ENCODE measurements at regions not wholly inside any gene's neighbourhood (a gene's known extent, or its start where the extent isn't known, plus 50 kb on each side); places are given as distances from the start of the nearest gene placed in this dataset.

GRCh38 chr2:217288472-217289063 lies 428.7 kb upstream of the TNP1 start:
- Histone ChIP-seq H3K9ac (no peak overlapping the region), H3K9me3 (ENCODE audit: control insufficient read depth, low read length) (no peaks in the 10 kb centered on the region), H3K4me3 (ENCODE audit: low read depth, low read length) (no peak overlapping the region), H3K27me3 (ENCODE audit: control insufficient read depth, insufficient read depth, low read length) (no peaks in the 10 kb centered on the region), H3K4me2 (ENCODE audit: low read length) (no peak overlapping the region), H2AFZ (no peak overlapping the region), H3K4me1 (no peaks in the 10 kb centered on the region), H3K36me3 (ENCODE audit: control insufficient read depth, insufficient read depth, low read length) (no peaks in the 10 kb centered on the region), H3K79me2 (no peaks in the 10 kb centered on the region), H3K27ac (no peak overlapping the region)
- no peak for TF ChIP-seq CTCF (IDR thresholded peaks at IDR 0.05)

GRCh38 chr2:217286833-217287232 lies 427.0 kb upstream of the TNP1 start:
- Histone ChIP-seq H3K4me3 (ENCODE audit: low read depth, low read length) (no peak overlapping the region), H3K9me3 (ENCODE audit: control insufficient read depth, low read length) (no peaks in the 10 kb centered on the region), H3K4me2 (ENCODE audit: low read length) (no peak overlapping the region), H3K27me3 (ENCODE audit: control insufficient read depth, insufficient read depth, low read length) (no peaks in the 10 kb centered on the region), H3K9ac (no peak overlapping the region), H3K36me3 (ENCODE audit: control insufficient read depth, insufficient read depth, low read length) (no peaks in the 10 kb centered on the region), H3K4me1 (no peaks in the 10 kb centered on the region), H2AFZ (no peak overlapping the region), H3K27ac (no peak overlapping the region), H3K79me2 (no peaks in the 10 kb centered on the region)
- TF ChIP-seq CTCF (IDR thresholded peaks at IDR 0.05): no peak

- H3K36me3 ChIP-seq (ENCODE audit: control insufficient read depth, insufficient read depth, low read length): no peaks in the 10 kb centered on the region
These were observed 426.1 kb upstream of the TNP1 start for GRCh38 chr2:217285926-217286325.

GRCh38 chr2:217283460-217283859 lies 423.6 kb upstream of the TNP1 start:
- no peaks in the 10 kb centered on the region for H3K27me3 ChIP-seq (ENCODE audit: control insufficient read depth, insufficient read depth, low read length)
- no peaks in the 10 kb centered on the region for H3K9me3 ChIP-seq (ENCODE audit: control insufficient read depth, low read length)
- H2AFZ ChIP-seq: no peak overlapping the region
- H3K27ac ChIP-seq: no peak overlapping the region
- H3K4me2 ChIP-seq (ENCODE audit: low read length): no peak overlapping the region
- TF ChIP-seq CTCF (IDR thresholded peaks at IDR 0.05): no peak
- H3K4me1 ChIP-seq: no peaks in the 10 kb centered on the region
- no peaks in the 10 kb centered on the region for H3K36me3 ChIP-seq (ENCODE audit: control insufficient read depth, insufficient read depth, low read length)
- H3K4me3 ChIP-seq (ENCODE audit: low read depth, low read length): no peak overlapping the region
- H3K9ac ChIP-seq: no peak overlapping the region
- H3K79me2 ChIP-seq: no peaks in the 10 kb centered on the region

More at GRCh38 chr2:217285926-217286325, 426.1 kb upstream of the TNP1 start:
- H3K27me3 ChIP-seq (ENCODE audit: control insufficient read depth, insufficient read depth, low read length): no peaks in the 10 kb centered on the region
- H3K9ac ChIP-seq: no peak overlapping the region
- H3K4me3 ChIP-seq (ENCODE audit: low read depth, low read length): no peak overlapping the region
- H2AFZ ChIP-seq: no peak overlapping the region
- H3K4me2 ChIP-seq (ENCODE audit: low read length): no peak overlapping the region
- H3K79me2 ChIP-seq: no peaks in the 10 kb centered on the region
- no peak for TF ChIP-seq CTCF (IDR thresholded peaks at IDR 0.05)
- no peak overlapping the region for H3K27ac ChIP-seq
- H3K4me1 ChIP-seq: no peaks in the 10 kb centered on the region
- H3K9me3 ChIP-seq (ENCODE audit: control insufficient read depth, low read length): no peaks in the 10 kb centered on the region

- no peaks in the 10 kb centered on the region for H3K36me3 ChIP-seq (ENCODE audit: control insufficient read depth, insufficient read depth, low read length)
- H3K9ac ChIP-seq: no peak overlapping the region
- no peak overlapping the region for H3K4me3 ChIP-seq (ENCODE audit: low read depth, low read length)
- H3K4me1 ChIP-seq: no peaks in the 10 kb centered on the region
- H2AFZ ChIP-seq: no peak overlapping the region
- TF ChIP-seq CTCF (IDR thresholded peaks at IDR 0.05): no peak
- H3K79me2 ChIP-seq: no peaks in the 10 kb centered on the region
- H3K4me2 ChIP-seq (ENCODE audit: low read length): no peak overlapping the region
- H3K27me3 ChIP-seq (ENCODE audit: control insufficient read depth, insufficient read depth, low read length): no peaks in the 10 kb centered on the region
- no peaks in the 10 kb centered on the region for H3K9me3 ChIP-seq (ENCODE audit: control insufficient read depth, low read length)
- no peak overlapping the region for H3K27ac ChIP-seq
These were observed 422.7 kb upstream of the TNP1 start for GRCh38 chr2:217282531-217282930.
